H1 (cell line): ENCODE measurements at regions not wholly inside any gene's neighbourhood (a gene's known extent, or its start where the extent isn't known, plus 50 kb on each side); places are given as distances from the start of the nearest gene placed in this dataset.

Experiments used
- CTCF ChIA-PET: fragments of 300-600 bp; sonication (Branson Sonifier 250); formaldehyde crosslinking; loops from one replicate; lab custom pipeline; 2021; ENCODE audit not compliant: partially characterized antibody; lab: Charles Lee
- POLR2A ChIA-PET: fragments of 300-600 bp; sonication (Branson Sonifier 250); formaldehyde crosslinking; loops from one replicate; lab custom pipeline; 2021; ENCODE audit warnings: inconsistent platforms; ENCODE audit not compliant: partially characterized antibody; lab: Charles Lee
- DNase-seq, 2 experiments: peaks; one replicate each; pipeline versions ENCODE4 v3.0.0 to v3.0.0-alpha.2; 2010 to 2022; ENCODE audit warnings: low spot score in 2 of 2, low read depth in 1 of 2, mixed read lengths in 1 of 2
- FAIRE-seq: peaks from 2 replicates; lab custom pipeline; 2011; peaks lifted over from hg19 to GRCh38; lab: Jason Lieb, UNC
- H2AFZ ChIP-seq: 2 replicates; pipeline ENCODE4 v1.8.1; 2012; ENCODE audit warnings: low read length, inconsistent platforms
- H2AK5ac ChIP-seq: 2 replicates; pipeline ENCODE4 v1.6.1; 2013; ENCODE audit warnings: low read depth, low read length
- H2BK120ac ChIP-seq: replicated peaks from 2 replicates; pipeline ENCODE3; 2013; ENCODE audit warnings: low read depth, low read length, inconsistent platforms
- H2BK12ac ChIP-seq: 2 replicates; pipeline ENCODE4 v1.6.1; 2013; ENCODE audit warnings: low read depth, low read length
- H2BK15ac ChIP-seq: 2 replicates; pipeline ENCODE4 v1.6.1; 2013; ENCODE audit warnings: low read length
- H2BK20ac ChIP-seq: 2 replicates; pipeline ENCODE4 v1.6.1; 2013; ENCODE audit warnings: low read length
- H2BK5ac ChIP-seq: 2 replicates; pipeline ENCODE4 v1.6.1; 2013; ENCODE audit warnings: low read depth, low read length
- H3K14ac ChIP-seq: 2 replicates; pipeline ENCODE4 v1.6.1; 2013; ENCODE audit warnings: inconsistent platforms; ENCODE audit not compliant: insufficient read length
- H3K18ac ChIP-seq: 2 replicates; pipeline ENCODE4 v1.6.1; 2013; ENCODE audit warnings: low read length; ENCODE audit errors: extremely low read depth
- H3K23ac ChIP-seq: 2 replicates; pipeline ENCODE4 v1.6.1; 2013; ENCODE audit warnings: inconsistent platforms; ENCODE audit not compliant: insufficient read length
- H3K23me2 ChIP-seq: 2 replicates; pipeline ENCODE4 v1.6.1; 2013; ENCODE audit warnings: low read depth, low read length
- H3K27ac ChIP-seq: 2 replicates; pipeline ENCODE4 v1.6.1; 2011; ENCODE audit warnings: low read depth, low read length, inconsistent platforms
- H3K27me3 ChIP-seq, 4 experiments: replicated peaks in 1 of 4; 1 replicate in 1 of 4; 2 replicates in 3 of 4; pipeline versions ENCODE4 v1.6.1 to v1.8.1; 2011 to 2013; ENCODE audit warnings: low read length in 3 of 4, mild to moderate bottlenecking in 3 of 4, inconsistent platforms in 2 of 4, mixed read lengths in 2 of 4, moderate library complexity in 1 of 4; ENCODE audit not compliant: control insufficient read depth in 3 of 4, insufficient read depth in 3 of 4; ENCODE audit errors: extremely low read depth in 1 of 4
- H3K36me3 ChIP-seq, 4 experiments: 2 replicates each; pipeline versions ENCODE4 v1.6.1 to v1.8.1; 2011 to 2013; ENCODE audit warnings: mild to moderate bottlenecking in 4 of 4, low read length in 3 of 4, moderate library complexity in 2 of 4, control low read depth in 1 of 4, inconsistent platforms in 1 of 4; ENCODE audit not compliant: insufficient read depth in 4 of 4, control insufficient read depth in 2 of 4
- H3K4ac ChIP-seq: replicated peaks from 2 replicates; pipeline ENCODE3; 2013; ENCODE audit warnings: low read length, low read depth, mixed read lengths, inconsistent platforms; ENCODE audit not compliant: insufficient read length
- H3K4me1 ChIP-seq, 4 experiments: replicated peaks in 1 of 4; 1 replicate in 1 of 4; 2 replicates in 3 of 4; pipeline versions ENCODE4 v1.6.1 to v1.8.1; 2011 to 2013; ENCODE audit warnings: low read length in 3 of 4, inconsistent platforms in 2 of 4, mixed read lengths in 1 of 4; ENCODE audit not compliant: insufficient read depth in 4 of 4, control insufficient read depth in 3 of 4
- H3K4me2 ChIP-seq, 2 experiments: 2 replicates each; pipeline versions ENCODE4 v1.6.1 to v1.8.1; 2011 to 2013; ENCODE audit warnings: low read depth in 2 of 2, low read length in 2 of 2, control low read depth in 1 of 2, inconsistent platforms in 1 of 2, mild to moderate bottlenecking in 1 of 2; ENCODE audit not compliant: insufficient read depth in 1 of 2
- H3K4me3 ChIP-seq, 4 experiments: fragments of 200-600, 300-600 bp in 1 of 4; sonication (generic), shearing (Covaris generic), sonication (Bioruptor Twin) in 1 of 4; 2 replicates each; pipeline versions ENCODE4 v1.5.1 to v1.8.1; 2011 to 2016; ENCODE audit warnings: low read length in 4 of 4, low read depth in 3 of 4, control low read depth in 2 of 4, inconsistent platforms in 2 of 4, mild to moderate bottlenecking in 2 of 4, mixed read lengths in 1 of 4, moderate library complexity in 1 of 4; ENCODE audit not compliant: insufficient read depth in 2 of 4; ENCODE audit errors: extremely low read depth in 1 of 4
- H3K56ac ChIP-seq: replicated peaks from 2 replicates; pipeline ENCODE3; 2013; ENCODE audit warnings: low read depth, mild to moderate bottlenecking, mixed read lengths, low read length, inconsistent platforms; ENCODE audit not compliant: insufficient read length
- H3K79me1 ChIP-seq: 2 replicates; pipeline ENCODE4 v1.6.1; 2013; ENCODE audit warnings: low read depth, low read length, control low read depth
- H3K79me2 ChIP-seq, 2 experiments: 2 replicates each; pipeline versions ENCODE4 v1.6.1 to v1.8.1; 2012 to 2013; ENCODE audit warnings: low read length in 2 of 2, mild to moderate bottlenecking in 2 of 2, inconsistent platforms in 1 of 2; ENCODE audit not compliant: insufficient read depth in 2 of 2, control insufficient read depth in 1 of 2
- H3K9ac ChIP-seq, 4 experiments: replicated peaks in 1 of 4; 1 replicate in 1 of 4; 2 replicates in 3 of 4; pipeline versions ENCODE4 v1.6.1 to v1.8.1; 2011 to 2013; ENCODE audit warnings: low read depth in 3 of 4, low read length in 3 of 4, control low read depth in 2 of 4, mild to moderate bottlenecking in 2 of 4, moderate library complexity in 2 of 4, inconsistent platforms in 1 of 4; ENCODE audit errors: extremely low read depth in 1 of 4
- H3K9me3 ChIP-seq, 2 experiments: 2 replicates each; pipeline versions ENCODE4 v1.6.1 to v1.8.1; 2012 to 2013; ENCODE audit warnings: mild to moderate bottlenecking in 2 of 2, moderate library complexity in 2 of 2, control low read depth in 1 of 2, inconsistent platforms in 1 of 2, low read depth in 1 of 2, low read length in 1 of 2, mixed read lengths in 1 of 2; ENCODE audit not compliant: insufficient read depth in 2 of 2
- H4K20me1 ChIP-seq, 2 experiments: replicated peaks in 1 of 2; 2 replicates each; pipeline versions ENCODE3 to v1.8.1; 2011 to 2013; ENCODE audit warnings: inconsistent platforms in 2 of 2, low read length in 2 of 2, mild to moderate bottlenecking in 1 of 2; ENCODE audit not compliant: insufficient read depth in 2 of 2, control insufficient read depth in 1 of 2
- H4K5ac ChIP-seq: 2 replicates; pipeline ENCODE4 v1.6.1; 2013; ENCODE audit warnings: low read length, low read depth, mixed read lengths, inconsistent platforms; ENCODE audit not compliant: insufficient read length
- H4K8ac ChIP-seq: 2 replicates; pipeline ENCODE4 v1.8.0; 2013; ENCODE audit warnings: mild to moderate bottlenecking, moderate library complexity, low read length, inconsistent platforms; ENCODE audit not compliant: insufficient read depth; ENCODE audit errors: extremely low read depth
- H4K91ac ChIP-seq: replicated peaks from 2 replicates; pipeline ENCODE3; 2013; ENCODE audit warnings: low read length, mixed read lengths, inconsistent platforms; ENCODE audit not compliant: insufficient read length
- BCL11A ChIP-seq, 2 experiments: IDR thresholded peaks; one replicate each; pipeline ENCODE4 v1.6.1; 2011; ENCODE audit warnings: low read depth in 2 of 2, low read length in 2 of 2, mild to moderate bottlenecking in 2 of 2
- CHD2 ChIP-seq: IDR thresholded peaks from 2 replicates; pipeline ENCODE4 v1.6.1; 2012; ENCODE audit warnings: low read length, improper control_type of control experiment
- EZH2 ChIP-seq: fragments of 200-600 bp; sonication (generic); IDR thresholded peaks from 2 replicates; pipeline ENCODE4 v1.7.1; 2012; ENCODE audit warnings: low read depth, mild to moderate bottlenecking, moderate library complexity, low read length, inconsistent platforms; ENCODE audit not compliant: severe bottlenecking
- FOSL1 ChIP-seq: IDR thresholded peaks from 2 replicates; pipeline ENCODE4 v1.6.1; 2011; ENCODE audit warnings: mild to moderate bottlenecking, low read depth, low read length, moderate library complexity; ENCODE audit not compliant: insufficient read depth
- GTF2F1 ChIP-seq: IDR thresholded peaks from 2 replicates; pipeline ENCODE4 v1.6.1; 2012; ENCODE audit warnings: low read depth, low read length, improper control_type of control experiment, borderline replicate concordance
- HDAC6 ChIP-seq: IDR thresholded peaks from one replicate; pipeline ENCODE4 v1.7.1; 2012; ENCODE audit warnings: low read depth, mild to moderate bottlenecking, inconsistent platforms, low read length, moderate library complexity
- KDM4A ChIP-seq: IDR thresholded peaks from one replicate; pipeline ENCODE4 v1.7.1; 2012; ENCODE audit warnings: low read depth, mild to moderate bottlenecking, moderate library complexity, low read length, inconsistent platforms; ENCODE audit not compliant: severe bottlenecking
- PHF8 ChIP-seq: fragments of 200-600 bp; sonication (generic); conservative IDR thresholded peaks from 2 replicates; pipeline ENCODE4 v1.7.1; 2012; ENCODE audit warnings: low read depth, mild to moderate bottlenecking, inconsistent platforms, low read length, moderate library complexity
- POU5F1 ChIP-seq: IDR thresholded peaks from 2 replicates; pipeline ENCODE4 v1.6.1; 2011; ENCODE audit warnings: low read depth, mild to moderate bottlenecking, low read length, moderate library complexity
- RAD21 ChIP-seq, 2 experiments: IDR thresholded peaks in 1 of 2; conservative IDR thresholded peaks in 1 of 2; 2 replicates each; pipeline ENCODE4 v1.6.1; 2011; ENCODE audit warnings: low read depth in 2 of 2, low read length in 2 of 2, improper control_type of control experiment in 1 of 2, inconsistent platforms in 1 of 2, mild to moderate bottlenecking in 1 of 2, moderate library complexity in 1 of 2
- SIRT6 ChIP-seq: IDR thresholded peaks from one replicate; pipeline ENCODE4 v1.7.1; 2012; ENCODE audit warnings: low read length, inconsistent platforms
- SRF ChIP-seq: IDR thresholded peaks from 2 replicates; pipeline ENCODE4 v1.6.1; 2011; ENCODE audit warnings: mild to moderate bottlenecking, low read depth, low read length, moderate library complexity
- TAF1 ChIP-seq: IDR thresholded peaks from 2 replicates; pipeline ENCODE4 v1.6.1; 2011; ENCODE audit warnings: mild to moderate bottlenecking, low read depth, low read length
- TAF7 ChIP-seq: optimal IDR thresholded peaks from 2 replicates; pipeline ENCODE3; 2011; ENCODE audit warnings: low read depth, mild to moderate bottlenecking, inconsistent platforms, low read length, moderate library complexity, borderline replicate concordance
- TCF12 ChIP-seq: IDR thresholded peaks from 2 replicates; pipeline ENCODE4 v1.6.1; 2011; ENCODE audit warnings: low read depth, mild to moderate bottlenecking, low read length
- WGBS, 2 experiments: shearing (Covaris generic) in 1 of 2; methylation state at CpG; one replicate each; pipeline versions ENCODE4 v1.1.6 to v1.1.7; 2013 to 2015; ENCODE audit warnings: low lambda C conversion rate in 2 of 2, mixed read lengths in 2 of 2, inconsistent platforms in 1 of 2, low coverage in 1 of 2, missing lambda C conversion rate in 1 of 2; ENCODE audit not compliant: insufficient replicate concordance in 2 of 2, insufficient coverage in 1 of 2, insufficient read length in 1 of 2; ENCODE audit errors: extremely low coverage in 1 of 2, missing lambda C conversion rate in 1 of 2; 5-methylcytosine and 5-hydroxymethylcytosine counted together

DNA sequence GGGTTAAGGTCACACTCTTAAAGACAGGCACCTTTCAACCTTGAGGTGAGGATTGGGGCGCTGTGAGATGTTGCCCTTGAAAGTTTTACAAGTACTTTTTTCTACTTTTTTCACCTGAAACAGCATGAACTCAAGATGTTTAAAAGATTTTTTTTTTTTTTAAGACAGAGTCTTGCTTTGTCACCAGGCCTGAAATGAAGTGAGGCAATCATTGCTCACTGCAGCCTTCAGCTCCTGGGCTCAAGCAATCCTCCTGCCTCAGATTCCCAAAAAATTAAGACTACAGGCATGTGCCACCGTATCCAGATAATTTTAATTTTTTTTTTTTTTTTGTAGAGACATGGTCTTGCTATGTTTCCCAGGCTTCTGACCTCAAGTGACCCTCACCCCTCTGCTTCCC is 243.9 kb downstream of the DIO2 start:
- Histone ChIP-seq H3K4me2 (no peak overlapping the region), H4K8ac (no peak overlapping the region), H3K4me3 (no peak overlapping the region), H3K9me3 (no peaks in the 10 kb centered on the region), H3K27ac (no peak overlapping the region), H2AK5ac (no peak overlapping the region), H2BK120ac (no peak overlapping the region), H2AFZ (no peak overlapping the region), H3K79me1 (no peaks in the 10 kb centered on the region), H3K14ac (no peak overlapping the region), H3K23me2 (no peaks in the 10 kb centered on the region), H2BK12ac (no peak overlapping the region), H3K23ac (no peak overlapping the region), H3K9ac (no peak overlapping the region), H3K56ac (no peak overlapping the region), H2BK5ac (no peak overlapping the region), H3K36me3 (no peaks in the 10 kb centered on the region), H3K27me3 (no peaks in the 10 kb centered on the region), H3K18ac (no peak overlapping the region), H4K91ac (no peak overlapping the region), H2BK20ac (no peak overlapping the region), H3K4ac (no peak overlapping the region), H4K5ac (no peak overlapping the region), H3K79me2 (no peaks in the 10 kb centered on the region), H4K20me1 (no peaks in the 10 kb centered on the region), H3K4me1 (no peaks in the 10 kb centered on the region), H2BK15ac (no peak overlapping the region)
- FAIRE-seq, result no peak
- WGBS, 2 experiments, result 65% methylated on average over 2 of the region's 2 CpGs; no CpG with 5 or more reads in 1 of the 2 experiments
- CTCF ChIA-PET, result interaction anchor here (0.6 kb wide), 1 partner anchor 814 kb away, joined by 3 read pairs; no protein-coding TSS in a partner anchor
- DNase-seq, result no peak
- POLR2A ChIA-PET, result no interaction called here
- TF ChIP-seq TCF12 (no peak), KDM4A (no peak), RAD21 (IDR thresholded peaks at IDR 0.05 in 1 of 2, conservative IDR thresholded peaks at IDR 0.05 in 1 of 2; ENCODE audit: low read depth in 2 of 2, low read length in 2 of 2) (no peak), TAF1 (no peak), FOSL1 (no peak), SRF (no peak), TAF7 (no peak), BCL11A (IDR thresholded peaks at IDR 0.05; ENCODE audit: low read depth in 2 of 2, low read length in 2 of 2) (no peak), HDAC6 (no peak), EZH2 (no peak), GTF2F1 (no peak), SIRT6 (no peak), CHD2 (no peak), PHF8 (no peak), POU5F1 (no peak)
